Suprapubic skin (tissue), 3 donors: ENCODE measurements at regions not wholly inside any gene's neighbourhood (a gene's known extent, or its start where the extent isn't known, plus 50 kb on each side); places are given as distances from the start of the nearest gene placed in this dataset.

Source experiments
- POLR2A ChIP-seq, 2 donors: fragments of 450-650 bp; IDR thresholded peaks; one replicate each; pipeline ENCODE4 v1.6.1; 2017; ENCODE audit warnings: antibody characterized with exemption in 2 of 2, mild to moderate bottlenecking in 2 of 2, moderate library complexity in 2 of 2
- TF ChIP-seq, protein P1 (sequence below), 2 donors: fragments of 200-600 bp in 1 of 2; fragments of 450-650 bp in 1 of 2; sonication (generic) in 1 of 2; IDR thresholded peaks; one replicate each; pipeline ENCODE4 v1.5.1; 2016 to 2019; ENCODE audit warnings: antibody characterized with exemption in 2 of 2, mild to moderate bottlenecking in 1 of 2, moderate library complexity in 1 of 2

DNA sequence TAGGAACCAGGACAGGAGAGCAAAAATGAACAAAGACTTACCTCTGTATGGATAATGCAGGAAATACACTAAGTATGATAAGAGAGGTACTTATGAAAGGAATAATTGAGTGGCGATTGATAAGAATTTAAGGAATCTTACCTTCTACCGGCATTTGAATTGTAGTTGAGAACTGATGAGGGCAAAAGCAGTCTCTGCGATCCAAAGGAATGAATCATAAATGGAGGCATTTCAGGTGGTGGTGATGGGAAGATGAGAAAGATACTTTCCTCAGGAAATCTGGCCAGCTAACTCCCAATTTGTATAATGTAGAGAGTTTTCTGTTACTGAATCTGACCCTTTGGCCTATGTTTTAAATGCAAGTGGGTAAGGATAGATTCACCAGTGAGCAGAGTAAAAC is 71.9 kb upstream of the C11orf87 start:
- TF ChIP-seq, protein P1, sequence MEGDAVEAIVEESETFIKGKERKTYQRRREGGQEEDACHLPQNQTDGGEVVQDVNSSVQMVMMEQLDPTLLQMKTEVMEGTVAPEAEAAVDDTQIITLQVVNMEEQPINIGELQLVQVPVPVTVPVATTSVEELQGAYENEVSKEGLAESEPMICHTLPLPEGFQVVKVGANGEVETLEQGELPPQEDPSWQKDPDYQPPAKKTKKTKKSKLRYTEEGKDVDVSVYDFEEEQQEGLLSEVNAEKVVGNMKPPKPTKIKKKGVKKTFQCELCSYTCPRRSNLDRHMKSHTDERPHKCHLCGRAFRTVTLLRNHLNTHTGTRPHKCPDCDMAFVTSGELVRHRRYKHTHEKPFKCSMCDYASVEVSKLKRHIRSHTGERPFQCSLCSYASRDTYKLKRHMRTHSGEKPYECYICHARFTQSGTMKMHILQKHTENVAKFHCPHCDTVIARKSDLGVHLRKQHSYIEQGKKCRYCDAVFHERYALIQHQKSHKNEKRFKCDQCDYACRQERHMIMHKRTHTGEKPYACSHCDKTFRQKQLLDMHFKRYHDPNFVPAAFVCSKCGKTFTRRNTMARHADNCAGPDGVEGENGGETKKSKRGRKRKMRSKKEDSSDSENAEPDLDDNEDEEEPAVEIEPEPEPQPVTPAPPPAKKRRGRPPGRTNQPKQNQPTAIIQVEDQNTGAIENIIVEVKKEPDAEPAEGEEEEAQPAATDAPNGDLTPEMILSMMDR (IDR thresholded peaks at IDR 0.05), result no peak
- no peak for TF ChIP-seq POLR2A (IDR thresholded peaks at IDR 0.05)
